GM12878 (cell line): ENCODE measurements at regions not wholly inside any gene's neighbourhood (a gene's known extent, or its start where the extent isn't known, plus 50 kb on each side); places are given as distances from the start of the nearest gene placed in this dataset.

Source experiments
- ATAC-seq: fragments of 200-7000 bp; cut with Tn5 transposase; 3 replicates; pipeline ENCODE4 v1.9.1; 2020; ENCODE audit warnings: mild to moderate bottlenecking, moderate library complexity
- BruUV-seq: library from RNA; stranded (reverse); fragments of 400-500 nt; replicated peaks from 2 replicates; lab custom pipeline; 2021; lab: Mats Ljungman, UMichigan
- CTCF ChIA-PET: fragments of 300-600 bp; sonication (Branson Sonifier 250); formaldehyde crosslinking; extraction: SDS; loops from one replicate; lab custom pipeline; 2021; ENCODE audit warnings: inconsistent platforms; lab: Yijun Ruan, JAX
- POLR2A ChIA-PET: fragments of 350-600 bp; formaldehyde crosslinking; extraction: SDS; loops from one replicate; lab custom pipeline; 2021; ENCODE audit warnings: inconsistent platforms; lab: Charles Lee
- RAD21 ChIA-PET: fragments of 300-600 bp; sonication (Branson Sonifier 250); formaldehyde crosslinking; loops from one replicate; lab custom pipeline; 2023; ENCODE audit warnings: antibody characterized with exemption; ENCODE audit not compliant: unreplicated experiment; lab: Charles Lee
- SMC1A ChIA-PET: fragments of 300-600 bp; sonication (Branson Sonifier 250); formaldehyde crosslinking; loops from one replicate; lab custom pipeline; 2023; ENCODE audit not compliant: unreplicated experiment, uncharacterized antibody; lab: Charles Lee
- DNase-seq: peaks from one replicate; pipeline ENCODE4 v3.0.0-alpha.2; 2011; ENCODE audit warnings: low read depth, low spot score
- FAIRE-seq: peaks from 3 replicates; lab custom pipeline; 2011; peaks lifted over from hg19 to GRCh38; lab: Jason Lieb, UNC
- H2AFZ ChIP-seq: 2 replicates; pipeline ENCODE4 v1.6.0; 2011; ENCODE audit warnings: low read depth, low read length, control low read depth; ENCODE audit not compliant: control insufficient read depth
- H3K27ac ChIP-seq: 2 replicates; pipeline ENCODE4 v1.5.1; 2011; ENCODE audit warnings: control low read depth; ENCODE audit not compliant: control insufficient read depth, insufficient read depth
- H3K27me3 ChIP-seq, 2 experiments: replicated peaks in 1 of 2; 2 replicates each; pipeline versions ENCODE4 v1.6.0 to v1.6.1; 2011; ENCODE audit warnings: low read length in 1 of 2; ENCODE audit not compliant: control insufficient read depth in 2 of 2, insufficient read depth in 2 of 2
- H3K36me3 ChIP-seq, 2 experiments: 2 replicates each; pipeline ENCODE4 v1.5.1; 2011; ENCODE audit warnings: low read length in 1 of 2; ENCODE audit not compliant: control insufficient read depth in 2 of 2, insufficient read depth in 2 of 2
- H3K4me1 ChIP-seq: 2 replicates; pipeline ENCODE4 v1.6.1; 2011; ENCODE audit warnings: mild to moderate bottlenecking, low read length, moderate library complexity, mixed read lengths; ENCODE audit not compliant: control insufficient read depth, insufficient read depth
- H3K4me2 ChIP-seq: 2 replicates; pipeline ENCODE4 v1.6.0; 2011; ENCODE audit warnings: control low read depth; ENCODE audit not compliant: control insufficient read depth, insufficient read depth
- H3K4me3 ChIP-seq: fragments of 200-600 bp; sonication (generic); 2 replicates; pipeline ENCODE4 v1.5.1; 2016
- H3K79me2 ChIP-seq: 2 replicates; pipeline ENCODE4 v1.6.0; 2011; ENCODE audit warnings: low read length; ENCODE audit not compliant: control insufficient read depth, insufficient read depth
- H3K9ac ChIP-seq: 2 replicates; pipeline ENCODE4 v1.8.0; 2011; ENCODE audit warnings: low read length, control low read depth, mixed read lengths; ENCODE audit not compliant: control insufficient read depth, insufficient read depth
- H3K9me3 ChIP-seq: replicated peaks from 3 replicates; pipeline ENCODE4 v1.5.1; 2011; ENCODE audit warnings: mild to moderate bottlenecking, low read length; ENCODE audit not compliant: control insufficient read depth, insufficient read depth
- H4K20me1 ChIP-seq: 2 replicates; pipeline ENCODE4 v1.6.0; 2011; ENCODE audit not compliant: control insufficient read depth, insufficient read depth
- CTCF ChIP-seq, 3 experiments: IDR thresholded peaks in 2 of 3; conservative IDR thresholded peaks in 1 of 3; 2 replicates each; pipeline ENCODE4 v1.5.1; 2011; ENCODE audit warnings: low read depth in 3 of 3, low read length in 3 of 3, mild to moderate bottlenecking in 3 of 3, control low read depth in 2 of 3, moderate library complexity in 2 of 3, inconsistent platforms in 1 of 3, mixed read lengths in 1 of 3; ENCODE audit not compliant: control insufficient read depth in 2 of 3, insufficient read depth in 1 of 3; ENCODE audit errors: extremely low read depth in 1 of 3
- EP300 ChIP-seq, 2 experiments: fragments of 150-350 bp in 1 of 2; IDR thresholded peaks; 2 replicates each; pipeline ENCODE4 v1.6.1; 2011 to 2012; ENCODE audit warnings: low read depth in 2 of 2, low read length in 2 of 2, borderline replicate concordance in 1 of 2, improper control_type of control experiment in 1 of 2, inconsistent platforms in 1 of 2; ENCODE audit not compliant: control insufficient read depth in 1 of 2
- GATAD2B ChIP-seq: fragments of 450-650 bp; conservative IDR thresholded peaks from 2 replicates; pipeline ENCODE4 v1.6.1; 2017; ENCODE audit warnings: low read depth, mild to moderate bottlenecking, moderate library complexity
- JUNB ChIP-seq: IDR thresholded peaks from 2 replicates; pipeline ENCODE4 v1.6.1; 2016; ENCODE audit warnings: antibody characterized with exemption, mild to moderate bottlenecking
- MTA2 ChIP-seq: fragments of 450-650 bp; IDR thresholded peaks from 2 replicates; pipeline ENCODE4 v1.6.1; 2016; ENCODE audit warnings: low read depth, mild to moderate bottlenecking, moderate library complexity
- NR2C1 ChIP-seq: fragments of 450-650 bp; IDR thresholded peaks from 2 replicates; pipeline ENCODE4 v1.6.1; 2017; ENCODE audit warnings: antibody characterized with exemption, mild to moderate bottlenecking, moderate library complexity
- PAX8 ChIP-seq: fragments of 450-650 bp; IDR thresholded peaks from 2 replicates; pipeline ENCODE4 v1.6.1; 2017; ENCODE audit warnings: mild to moderate bottlenecking, moderate library complexity
- POLR2A ChIP-seq: IDR thresholded peaks from 2 replicates; pipeline ENCODE4 v1.6.1; 2011; ENCODE audit warnings: low read depth, mild to moderate bottlenecking, low read length
- POLR2AphosphoS5 ChIP-seq: IDR thresholded peaks from 2 replicates; pipeline ENCODE4 v1.6.1; 2011; ENCODE audit warnings: mild to moderate bottlenecking, low read length, inconsistent platforms
- RAD21 ChIP-seq: IDR thresholded peaks from 2 replicates; pipeline ENCODE4 v1.6.1; 2011; ENCODE audit warnings: mild to moderate bottlenecking, low read depth, low read length, moderate library complexity; ENCODE audit not compliant: insufficient read depth
- RBBP5 ChIP-seq: fragments of 200-600 bp; sonication (generic); conservative IDR thresholded peaks from 2 replicates; pipeline ENCODE4 v1.6.1; 2016
- RELA ChIP-seq: fragments of 450-650 bp; IDR thresholded peaks from 2 replicates; pipeline ENCODE4 v1.8.0; 2014; ENCODE audit warnings: borderline replicate concordance; ENCODE audit not compliant: partially characterized antibody
- RFX5 ChIP-seq: IDR thresholded peaks from 2 replicates; pipeline ENCODE4 v1.6.1; 2011; ENCODE audit warnings: low read depth, low read length, improper control_type of control experiment
- SMC3 ChIP-seq: IDR thresholded peaks from 2 replicates; pipeline ENCODE4 v1.6.1; 2011; ENCODE audit warnings: low read length, improper control_type of control experiment, borderline replicate concordance
- TCF7 ChIP-seq: IDR thresholded peaks from 2 replicates; pipeline ENCODE4 v1.6.1; 2014; ENCODE audit warnings: antibody characterized with exemption, borderline replicate concordance
- ZNF207 ChIP-seq: fragments of 450-650 bp; IDR thresholded peaks from 2 replicates; pipeline ENCODE4 v1.6.1; 2014; ENCODE audit warnings: antibody characterized with exemption, mild to moderate bottlenecking, borderline replicate concordance
- ZNF274 ChIP-seq: IDR thresholded peaks from one replicate; pipeline ENCODE4 v1.8.0; 2011; ENCODE audit not compliant: insufficient read length, insufficient read depth
- WGBS: methylation state at CpG from one replicate; pipeline ENCODE4 v1.1.6; 2016; ENCODE audit warnings: low lambda C conversion rate; ENCODE audit not compliant: insufficient replicate concordance, insufficient coverage; ENCODE audit errors: missing lambda C conversion rate; 5-methylcytosine and 5-hydroxymethylcytosine counted together
- in situ Hi-C: fragments of 300-500 bp; cut with MboI; formaldehyde crosslinking; loops from 9 replicates; pipeline ENCODE4 v1.14.3; 2018; ENCODE audit warnings: mixed read lengths
- intact Hi-C: fragments of 100-400 bp; cut with micrococcal nuclease; formaldehyde crosslinking; loops from one replicate; pipeline ENCODE4 v1.14.2; 2022; ENCODE audit not compliant: unreplicated experiment

DNA sequence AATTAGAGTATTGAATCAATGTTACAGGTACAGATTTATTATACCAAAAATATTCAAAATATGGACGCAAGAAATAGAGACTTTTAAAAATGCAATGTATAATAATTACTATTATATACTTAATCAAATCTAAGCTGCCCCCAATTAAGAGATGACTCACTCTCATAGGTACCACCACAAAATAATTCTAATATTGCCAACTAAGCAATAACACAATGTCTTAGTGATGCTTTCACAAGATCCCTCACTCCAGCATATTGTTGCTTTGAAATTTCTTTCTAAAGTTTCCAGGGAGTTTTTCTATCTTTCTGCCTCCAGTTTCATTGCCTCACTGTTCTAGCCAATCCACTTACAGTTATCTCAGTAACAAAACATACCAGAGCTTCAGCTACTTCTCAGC lies 270.0 kb upstream of the PABPC4L start:
- Histone ChIP-seq H3K36me3 (no peaks in the 10 kb centered on the region), H3K4me3 (no peak overlapping the region), H4K20me1 (no peaks in the 10 kb centered on the region), H3K9me3 (no peaks in the 10 kb centered on the region), H3K9ac (no peak overlapping the region), H3K4me2 (no peak overlapping the region), H3K27me3 (no peaks in the 10 kb centered on the region), H3K4me1 (no peaks in the 10 kb centered on the region), H3K27ac (no peak overlapping the region), H2AFZ (no peak overlapping the region), H3K79me2 (no peaks in the 10 kb centered on the region)
- TF ChIP-seq RFX5 (no peak), JUNB (no peak), EP300 (IDR thresholded peaks at IDR 0.05; ENCODE audit: borderline replicate concordance in 1 of 2, control insufficient read depth in 1 of 2, low read depth in 2 of 2, low read length in 2 of 2) (no peak)
- ATAC-seq (no peak), DNase-seq (no peak), FAIRE-seq (no peak)
- intact Hi-C loops (loop anchor here (5.0 kb wide), 1 partner anchor 311 kb away; no protein-coding TSS in a partner anchor), in situ Hi-C loops (no loop called here)
- ChIA-PET SMC1A (interaction anchor here (0.7 to 1.9 kb wide), 3 partner anchors 14 to 306 kb away, joined by 3 to 4 read pairs (median 3); no protein-coding TSS in a partner anchor), RAD21 (interaction anchor here (1.4 kb wide), 1 partner anchor 306 kb away, joined by 5 read pairs; no protein-coding TSS in a partner anchor), POLR2A (no interaction called here), CTCF (interaction anchor here (0.7 to 1.0 kb wide), 2 partner anchors 67 to 219 kb away, joined by 3 to 4 read pairs; no protein-coding TSS in a partner anchor)
- BruUV-seq, result no TSS peak
- 20% methylated on average over 1 of the region's 1 CpG for WGBS

DNA sequence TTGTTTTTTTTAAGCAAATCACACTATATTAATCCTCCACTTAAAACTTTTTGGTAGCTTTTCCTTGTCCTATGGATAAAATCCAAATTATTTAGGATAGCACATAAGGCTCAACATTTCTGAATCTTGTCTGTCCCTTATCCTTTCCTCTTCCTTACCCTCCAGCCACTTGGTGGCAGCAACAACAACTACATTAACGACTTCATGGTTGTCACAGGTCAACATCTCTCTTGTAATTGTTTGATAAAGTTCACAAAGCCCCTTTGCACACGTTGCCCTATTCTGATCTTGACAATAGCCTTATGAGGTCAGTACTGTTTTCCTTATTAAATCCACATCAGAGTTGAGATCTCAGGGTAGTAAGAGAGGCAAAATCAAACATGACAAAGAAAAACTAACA lies 269.0 kb upstream of the PABPC4L start:
- Histone ChIP-seq H3K79me2 (no peaks in the 10 kb centered on the region), H3K4me3 (no peak overlapping the region), H3K27me3 (no peaks in the 10 kb centered on the region), H3K36me3 (no peaks in the 10 kb centered on the region), H4K20me1 (no peaks in the 10 kb centered on the region), H3K9me3 (no peaks in the 10 kb centered on the region), H3K4me1 (no peaks in the 10 kb centered on the region), H3K4me2 (no peak overlapping the region), H2AFZ (no peak overlapping the region), H3K27ac (no peak overlapping the region), H3K9ac (no peak overlapping the region)
- ChIA-PET POLR2A (interaction anchor here (0.6 kb wide), 1 partner anchor 445 kb away, joined by 8 read pairs; no protein-coding TSS in a partner anchor), CTCF (interaction anchor here (0.8 kb wide), 1 partner anchor 463 kb away, joined by 3 read pairs; no protein-coding TSS in a partner anchor), RAD21 (interaction anchor here (1.4 kb wide), 1 partner anchor 307 kb away, joined by 5 read pairs; no protein-coding TSS in a partner anchor), SMC1A (interaction anchor here (1.1 kb wide), 1 partner anchor 307 kb away, joined by 3 read pairs; no protein-coding TSS in a partner anchor)
- FAIRE-seq, result no peak
- no peak for TF ChIP-seq PAX8
- TF ChIP-seq ZNF274, result no peak
- TF ChIP-seq RBBP5, result no peak
- TF ChIP-seq GATAD2B, result no peak
- peak; percentile 50; the same call in 1 of the 2 replicates for TF ChIP-seq SMC3
- no peak for TF ChIP-seq RELA
- no peak for TF ChIP-seq ZNF207
- no peak for TF ChIP-seq POLR2AphosphoS5
- peak; percentile 54 for TF ChIP-seq RAD21
- TF ChIP-seq MTA2, result no peak
- peak; percentile 23 to 60 (median 42); a peak in 4 of 6 replicates for TF ChIP-seq CTCF (IDR thresholded peaks at IDR 0.05 in 2 of 3, conservative IDR thresholded peaks at IDR 0.05 in 1 of 3; ENCODE audit: control insufficient read depth in 2 of 3, extremely low read depth in 1 of 3, insufficient read depth in 1 of 3, low read depth in 3 of 3, low read length in 3 of 3)
- no peak for TF ChIP-seq POLR2A
- TF ChIP-seq TCF7, result no peak
- TF ChIP-seq NR2C1, result no peak
- WGBS, result 0% methylated on average over 2 of the region's 2 CpGs
- ATAC-seq, result peak; percentile 84
- BruUV-seq, result no TSS peak
- intact Hi-C loops, result loop anchor here (1.0 to 5.0 kb wide), 2 partner anchors 312 to 465 kb away; no protein-coding TSS in a partner anchor
- in situ Hi-C loops, result no loop called here
- DNase-seq, result no peak
